ENCODE measurements at regions not wholly inside any gene's neighbourhood (a gene's known extent, or its start where the extent isn't known, plus 50 kb on each side); places are given as distances from the start of the nearest gene placed in this dataset.

- TF ChIP-seq, protein P1, sequence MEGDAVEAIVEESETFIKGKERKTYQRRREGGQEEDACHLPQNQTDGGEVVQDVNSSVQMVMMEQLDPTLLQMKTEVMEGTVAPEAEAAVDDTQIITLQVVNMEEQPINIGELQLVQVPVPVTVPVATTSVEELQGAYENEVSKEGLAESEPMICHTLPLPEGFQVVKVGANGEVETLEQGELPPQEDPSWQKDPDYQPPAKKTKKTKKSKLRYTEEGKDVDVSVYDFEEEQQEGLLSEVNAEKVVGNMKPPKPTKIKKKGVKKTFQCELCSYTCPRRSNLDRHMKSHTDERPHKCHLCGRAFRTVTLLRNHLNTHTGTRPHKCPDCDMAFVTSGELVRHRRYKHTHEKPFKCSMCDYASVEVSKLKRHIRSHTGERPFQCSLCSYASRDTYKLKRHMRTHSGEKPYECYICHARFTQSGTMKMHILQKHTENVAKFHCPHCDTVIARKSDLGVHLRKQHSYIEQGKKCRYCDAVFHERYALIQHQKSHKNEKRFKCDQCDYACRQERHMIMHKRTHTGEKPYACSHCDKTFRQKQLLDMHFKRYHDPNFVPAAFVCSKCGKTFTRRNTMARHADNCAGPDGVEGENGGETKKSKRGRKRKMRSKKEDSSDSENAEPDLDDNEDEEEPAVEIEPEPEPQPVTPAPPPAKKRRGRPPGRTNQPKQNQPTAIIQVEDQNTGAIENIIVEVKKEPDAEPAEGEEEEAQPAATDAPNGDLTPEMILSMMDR (IDR thresholded peaks at IDR 0.05), result no peak
- TF ChIP-seq POLR2A (IDR thresholded peaks at IDR 0.05) (no peak), POLR2AphosphoS5 (IDR thresholded peaks at IDR 0.05) (no peak)
Observed at GRCh38 chr5:74261866-74262265, 378.7 kb downstream of the ENC1 start.
